GM23338 (cell line): ENCODE measurements at regions not wholly inside any gene's neighbourhood (a gene's known extent, or its start where the extent isn't known, plus 50 kb on each side); places are given as distances from the start of the nearest gene placed in this dataset.

Experiments
- ATAC-seq: fragments of 200-7000 bp; cut with Tn5 transposase; 3 replicates; pipeline ENCODE4 v1.9.1; 2020
- DNase-seq: peaks from one replicate; pipeline ENCODE4 v3.0.0-alpha.2; 2015; ENCODE audit warnings: low spot score
- H2AFZ ChIP-seq: fragments of 200-600 bp; sonication (generic); 2 replicates; pipeline ENCODE4 v1.8.0; 2016; ENCODE audit warnings: antibody characterized with exemption, mild to moderate bottlenecking, moderate library complexity
- H3F3A ChIP-seq: fragments of 200-600 bp; sonication (generic); replicated peaks from 2 replicates; pipeline ENCODE4 v1.8.0; 2017; ENCODE audit warnings: antibody characterized with exemption, mixed run types, low read depth
- H3K27ac ChIP-seq: fragments of 200-600 bp; sonication (generic); 2 replicates; pipeline ENCODE4 v1.6.1; 2016; ENCODE audit warnings: low read depth
- H3K27me3 ChIP-seq: fragments of 200-600 bp; sonication (generic); 2 replicates; pipeline ENCODE4 v1.8.0; 2016; ENCODE audit warnings: mild to moderate bottlenecking, mixed run types, moderate library complexity; ENCODE audit not compliant: insufficient read depth
- H3K36me3 ChIP-seq: fragments of 200-600 bp; sonication (generic); 2 replicates; pipeline ENCODE4 v1.8.0; 2016; ENCODE audit warnings: mild to moderate bottlenecking; ENCODE audit not compliant: insufficient read depth
- H3K4me1 ChIP-seq: fragments of 200-600 bp; sonication (generic); 2 replicates; pipeline ENCODE4 v1.8.0; 2016; ENCODE audit warnings: mild to moderate bottlenecking, moderate library complexity; ENCODE audit not compliant: insufficient read depth
- H3K4me2 ChIP-seq: fragments of 200-600 bp; sonication (generic); 2 replicates; pipeline ENCODE4 v1.7.1; 2017; ENCODE audit warnings: mixed run types
- H3K4me3 ChIP-seq: fragments of 200-600 bp; sonication (generic); 2 replicates; pipeline ENCODE4 v1.6.1; 2016; ENCODE audit warnings: mixed run types
- H3K79me2 ChIP-seq: fragments of 200-600 bp; sonication (generic); replicated peaks from 2 replicates; pipeline ENCODE4 v1.8.0; 2017; ENCODE audit warnings: mild to moderate bottlenecking; ENCODE audit not compliant: insufficient read depth
- H3K9me2 ChIP-seq: fragments of 200-600 bp; sonication (generic); 2 replicates; pipeline ENCODE4 v1.8.0; 2017; ENCODE audit not compliant: insufficient read depth
- H4K20me1 ChIP-seq: fragments of 200-600 bp; sonication (generic); replicated peaks from 2 replicates; pipeline ENCODE4 v1.8.0; 2017; ENCODE audit warnings: mild to moderate bottlenecking; ENCODE audit not compliant: insufficient read depth
- H3K27ac Mint-ChIP-seq: 2 replicates; pipeline ENCODE4 v1.8.0; 2020; ENCODE audit warnings: inconsistent platforms, mild to moderate bottlenecking, moderate library complexity, mixed read lengths
- H3K27me3 Mint-ChIP-seq: 3 replicates; pipeline ENCODE4 v1.8.0; 2022; ENCODE audit warnings: low read depth, mild to moderate bottlenecking, moderate library complexity, mixed read lengths, inconsistent platforms; ENCODE audit not compliant: insufficient read depth, poor library complexity
- H3K36me3 Mint-ChIP-seq: 3 replicates; pipeline ENCODE4 v1.8.0; 2021; ENCODE audit warnings: low read depth, mild to moderate bottlenecking, inconsistent platforms, moderate library complexity, mixed read lengths
- H3K4me1 Mint-ChIP-seq: 3 replicates; pipeline ENCODE4 v1.8.0; 2020; ENCODE audit warnings: mild to moderate bottlenecking, inconsistent platforms, mixed read lengths
- H3K4me3 Mint-ChIP-seq: 3 replicates; pipeline ENCODE4 v1.8.0; 2021; ENCODE audit warnings: moderate library complexity, mild to moderate bottlenecking, inconsistent platforms, mixed read lengths
- H3K9me3 Mint-ChIP-seq: 3 replicates; pipeline ENCODE4 v1.8.0; 2020; ENCODE audit warnings: moderate library complexity, mild to moderate bottlenecking, inconsistent platforms, mixed read lengths
- CREB1 ChIP-seq: fragments of 250-450 bp; sonication (Bioruptor Pico); IDR thresholded peaks from 2 replicates; pipeline ENCODE4 v1.5.0; 2020; ENCODE audit warnings: low read depth, mild to moderate bottlenecking, moderate library complexity
- CTCF ChIP-seq, 2 experiments: fragments of 200-600 bp in 1 of 2; sonication (generic) in 1 of 2; conservative IDR thresholded peaks; 2 replicates each; pipeline versions ENCODE4 v1.5.1 to v1.6.1; 2016 to 2017; ENCODE audit warnings: antibody characterized with exemption in 2 of 2, low read depth in 2 of 2, mild to moderate bottlenecking in 2 of 2, moderate library complexity in 1 of 2
- ETS1 ChIP-seq: IDR thresholded peaks from 2 replicates; pipeline ENCODE4 v1.6.1; 2016; ENCODE audit warnings: antibody characterized with exemption
- EZH2 ChIP-seq: fragments of 200-600 bp; sonication (generic); IDR thresholded peaks from one replicate; pipeline ENCODE4 v1.8.0; 2017; ENCODE audit warnings: antibody characterized with exemption, mild to moderate bottlenecking, low read depth; ENCODE audit not compliant: unreplicated experiment
- JUNB ChIP-seq: IDR thresholded peaks from one replicate; pipeline ENCODE4 v1.6.1; 2016; ENCODE audit warnings: antibody characterized with exemption; ENCODE audit not compliant: unreplicated experiment
- POLR2AphosphoS5 ChIP-seq: IDR thresholded peaks from 2 replicates; pipeline ENCODE4 v1.6.1; 2016; ENCODE audit warnings: antibody characterized with exemption, low read depth
- ZNF462 ChIP-seq: fragments of 250-450 bp; sonication (Bioruptor Pico); IDR thresholded peaks from 2 replicates; pipeline ENCODE4 v1.5.0; 2020; ENCODE audit warnings: mild to moderate bottlenecking, moderate library complexity

- TF ChIP-seq ZNF462 (CRISPR knock-in tag) = no peak
- no peak for TF ChIP-seq POLR2AphosphoS5
These were observed 120.3 kb upstream of the FTMT start (continued) for GRCh38 chr5:121731377-121731776.

GRCh38 chr5:121735618-121736017 is 116.1 kb upstream of the FTMT start:
- H3K4me2 ChIP-seq = no peak overlapping the region
- no peaks in the 10 kb centered on the region for H3F3A ChIP-seq
- DNase-seq (no peak), ATAC-seq (no peak)
- H3K4me1 Mint-ChIP-seq = peaks cover 7% of the 10 kb centered on the region; the same call in 2 of the 3 replicates
- no peak overlapping the region for H3K4me3 ChIP-seq
- no peaks in the 10 kb centered on the region for H3K9me3 Mint-ChIP-seq
- H3K27me3 ChIP-seq = no peaks in the 10 kb centered on the region
- no peaks in the 10 kb centered on the region for H3K79me2 ChIP-seq
- no peaks in the 10 kb centered on the region for H3K36me3 ChIP-seq
- no peaks in the 10 kb centered on the region for H3K36me3 Mint-ChIP-seq
- H3K4me1 ChIP-seq = no peaks in the 10 kb centered on the region
- no peak overlapping the region for H3K4me3 Mint-ChIP-seq
- H3K27me3 Mint-ChIP-seq = no peaks in the 10 kb centered on the region
- no peak overlapping the region for H3K27ac ChIP-seq
- H3K9me2 ChIP-seq = no peaks in the 10 kb centered on the region
- H2AFZ ChIP-seq = no peak overlapping the region
- H4K20me1 ChIP-seq = no peaks in the 10 kb centered on the region
- no peak overlapping the region for H3K27ac Mint-ChIP-seq
- TF ChIP-seq ZNF462 (CRISPR knock-in tag) (no peak), EZH2 (no peak), POLR2AphosphoS5 (no peak), JUNB (no peak), ETS1 (no peak), CTCF (conservative IDR thresholded peaks at IDR 0.05; ENCODE audit: low read depth in 2 of 2) (no peak), CREB1 (no peak)
